K562 (cell line): ENCODE measurements at regions not wholly inside any gene's neighbourhood (a gene's known extent, or its start where the extent isn't known, plus 50 kb on each side); places are given as distances from the start of the nearest gene placed in this dataset.

Source experiments
- BRCA1 ChIP-seq, 2 experiments: fragments of 450-650 bp in 1 of 2; sonication (generic) in 1 of 2; formaldehyde crosslinking in 1 of 2; IDR thresholded peaks; 2 replicates each; pipeline versions ENCODE4 v1.5.0 to v1.6.1; 2017 to 2020; ENCODE audit warnings: mild to moderate bottlenecking in 1 of 2, missing genetic modification reagents in 1 of 2
- ELF2 ChIP-seq: fragments of 250-450 bp; sonication (Bioruptor Pico); IDR thresholded peaks from 2 replicates; pipeline ENCODE4 v1.5.0; 2021; ENCODE audit warnings: mild to moderate bottlenecking
- PCBP1 ChIP-seq: fragments of 200-400 bp; formaldehyde crosslinking; IDR thresholded peaks from 2 replicates; pipeline ENCODE4 v1.6.1; 2018; ENCODE audit warnings: mild to moderate bottlenecking, low read depth, low read length; ENCODE audit not compliant: poor library complexity, severe bottlenecking
- TAF1 ChIP-seq: IDR thresholded peaks from 2 replicates; pipeline ENCODE4 v1.6.1; 2011; ENCODE audit warnings: mild to moderate bottlenecking, low read length, moderate library complexity; ENCODE audit not compliant: insufficient read depth, control insufficient read depth, severe bottlenecking; ENCODE audit errors: extremely low read depth

- TF ChIP-seq PCBP1 (no peak), TAF1 (no peak), BRCA1 (IDR thresholded peaks at IDR 0.05) (no peak), BRCA1 (CRISPR knock-in tag; IDR thresholded peaks at IDR 0.05) (no peak), ELF2 (CRISPR knock-in tag) (no peak)
Measured at GRCh38 chr4:133969202-133969848, 232.3 kb downstream of the PABPC4L start.
